ENCODE measurements at regions not wholly inside any gene's neighbourhood (a gene's known extent, or its start where the extent isn't known, plus 50 kb on each side); places are given as distances from the start of the nearest gene placed in this dataset.
"Not testable (repeated sequence)": the region's sequence is repeated elsewhere in the genome, so short reads cannot be mapped to it uniquely, and the experiment has no call there.

DNA sequence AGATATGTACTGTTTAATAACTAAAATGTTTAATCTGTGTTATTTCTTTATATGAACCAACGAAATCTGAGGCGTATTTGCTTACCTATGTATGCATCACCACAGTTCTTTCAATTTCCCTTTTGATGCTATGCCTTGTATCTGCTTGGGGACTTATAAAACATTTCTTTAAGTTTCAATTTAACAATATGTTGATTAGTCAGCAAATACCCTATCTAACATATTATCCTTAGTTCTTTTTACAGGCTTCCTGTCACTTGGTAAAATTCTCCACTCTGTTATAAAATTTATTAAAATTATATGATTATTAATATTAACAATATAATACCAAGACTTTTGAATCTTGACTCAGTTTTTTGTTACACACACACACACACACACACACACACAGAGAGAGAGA, 174.3 kb downstream of the CPS1 start:
- no peak for DNase-seq

DNA sequence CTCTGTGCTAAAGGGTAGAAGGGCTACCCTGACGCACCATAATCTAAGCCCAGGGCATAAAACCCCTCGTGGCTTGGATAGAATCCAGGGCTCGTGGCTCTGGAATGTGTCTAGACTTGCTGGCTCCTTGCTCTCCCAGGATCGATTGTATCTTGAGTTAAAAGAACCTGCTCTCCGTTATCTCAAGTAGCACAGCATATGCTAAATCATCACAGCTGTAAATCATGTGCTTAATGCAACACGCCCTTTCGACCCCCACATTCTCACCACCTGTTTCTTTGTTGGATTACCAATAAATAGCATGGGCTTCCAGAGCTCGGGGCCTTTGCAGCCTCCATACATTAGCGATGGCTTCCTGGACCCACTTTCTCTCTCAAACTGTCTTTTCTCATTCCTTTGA, 190.4 kb downstream of the CPS1 start:
- not testable (repeated sequence) for DNase-seq

DNA sequence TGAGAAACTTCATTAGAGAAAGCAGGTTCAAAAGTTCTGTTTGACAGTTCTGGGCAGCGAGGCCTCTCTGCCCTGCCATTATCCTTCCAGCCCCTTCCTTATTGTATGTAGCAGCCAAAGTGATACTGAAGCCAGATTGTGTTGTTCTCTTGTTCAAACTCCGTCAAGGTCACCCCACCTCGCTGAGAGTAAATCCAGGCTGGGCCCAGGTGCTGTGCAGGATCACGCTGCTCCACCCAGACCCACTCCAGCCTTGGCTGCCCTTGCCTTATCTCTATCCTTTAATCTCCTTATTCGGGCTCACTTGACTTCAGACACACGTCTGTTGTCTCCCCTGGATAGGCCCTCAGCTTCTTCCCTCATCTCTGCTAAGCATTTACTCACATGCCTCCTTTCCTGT, 196.1 kb downstream of the CPS1 start:
- DNase-seq, result no peak

DNA sequence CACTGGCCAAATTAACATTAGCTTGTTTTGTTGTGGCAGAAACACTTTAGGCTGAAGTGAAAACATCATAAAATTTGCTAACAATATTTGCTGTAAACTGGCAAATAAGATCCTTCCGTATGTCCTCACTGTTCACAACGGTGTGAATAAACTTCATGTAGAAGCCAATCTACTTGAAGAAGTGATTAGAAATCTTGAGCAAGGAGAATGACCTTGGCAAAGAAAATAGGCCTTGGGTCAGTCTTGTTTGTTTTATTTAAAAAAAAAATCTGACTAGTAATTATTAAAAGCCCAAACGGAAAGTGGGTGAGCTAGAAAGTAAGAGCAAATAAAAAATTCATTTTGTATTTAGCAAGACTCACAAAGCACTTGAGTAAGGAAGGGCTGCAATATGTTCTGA, 197.0 kb downstream of the CPS1 start:
- DNase-seq, result no peak

DNA sequence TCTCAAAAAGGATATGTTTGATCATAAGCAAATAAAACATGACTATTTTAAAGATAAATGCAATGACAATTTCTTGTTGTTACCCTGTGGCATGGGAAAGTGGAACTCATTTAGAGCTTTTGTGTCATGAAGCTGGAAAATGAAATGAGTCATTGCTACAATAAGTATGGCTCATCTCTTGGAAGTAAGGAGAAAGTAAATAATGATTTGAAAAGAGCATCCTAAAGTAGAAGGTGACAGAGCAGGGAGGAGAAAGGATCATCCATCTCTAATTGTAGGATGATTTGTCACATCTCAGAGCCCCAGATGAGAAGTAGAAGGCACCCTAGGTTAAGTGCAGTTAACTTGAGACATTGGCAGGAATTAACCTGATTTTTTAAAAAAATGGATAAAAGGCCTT, 200.5 kb downstream of the CPS1 start:
- no peak for DNase-seq

DNA sequence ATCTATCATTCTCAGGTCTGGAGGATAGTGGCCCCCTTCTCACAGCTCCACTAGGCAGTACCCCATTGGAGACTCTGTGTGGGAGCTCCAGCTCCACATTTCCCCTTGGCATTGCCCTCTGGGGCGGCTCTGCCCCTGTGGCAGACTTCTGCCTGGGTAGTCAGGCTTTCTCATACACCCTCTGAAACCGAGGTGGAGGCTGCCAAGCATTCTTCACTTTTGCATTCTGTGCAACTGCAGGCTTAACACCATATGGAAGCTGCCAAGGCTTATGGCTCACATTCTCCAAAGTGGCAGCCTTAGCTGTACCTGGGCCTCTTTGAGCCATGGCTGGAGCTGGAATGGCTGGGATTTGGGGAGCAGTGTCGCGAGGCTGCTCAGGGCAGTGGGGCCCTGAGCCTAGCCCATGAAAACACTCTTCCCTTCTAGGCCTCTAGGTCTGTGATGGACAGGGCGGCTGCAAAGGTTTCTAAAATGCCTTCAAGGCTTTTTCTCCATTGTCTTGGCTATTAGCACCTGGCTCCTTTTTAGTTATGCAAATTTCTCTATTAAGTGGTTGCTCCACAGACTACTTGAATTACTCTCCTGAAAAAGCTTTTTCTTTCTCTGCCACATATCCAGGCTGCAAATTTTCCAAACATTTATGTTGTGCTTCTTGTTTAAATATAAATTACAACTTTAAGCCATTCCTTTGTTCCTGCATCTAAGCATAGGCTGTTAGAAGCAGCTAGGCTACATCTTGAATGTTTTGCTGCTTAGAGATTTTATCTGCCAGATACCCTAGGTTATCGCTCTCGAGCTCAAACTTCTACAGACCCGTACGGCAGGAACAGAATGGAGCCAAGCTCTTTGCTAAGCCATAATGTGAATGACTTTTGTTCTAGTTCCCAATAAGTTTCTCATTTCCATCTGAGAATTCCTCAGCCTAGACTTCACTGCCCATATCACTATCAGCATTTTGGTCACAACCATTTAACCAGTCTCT, 206.5 kb downstream of the CPS1 start:
- no peak for DNase-seq

DNA sequence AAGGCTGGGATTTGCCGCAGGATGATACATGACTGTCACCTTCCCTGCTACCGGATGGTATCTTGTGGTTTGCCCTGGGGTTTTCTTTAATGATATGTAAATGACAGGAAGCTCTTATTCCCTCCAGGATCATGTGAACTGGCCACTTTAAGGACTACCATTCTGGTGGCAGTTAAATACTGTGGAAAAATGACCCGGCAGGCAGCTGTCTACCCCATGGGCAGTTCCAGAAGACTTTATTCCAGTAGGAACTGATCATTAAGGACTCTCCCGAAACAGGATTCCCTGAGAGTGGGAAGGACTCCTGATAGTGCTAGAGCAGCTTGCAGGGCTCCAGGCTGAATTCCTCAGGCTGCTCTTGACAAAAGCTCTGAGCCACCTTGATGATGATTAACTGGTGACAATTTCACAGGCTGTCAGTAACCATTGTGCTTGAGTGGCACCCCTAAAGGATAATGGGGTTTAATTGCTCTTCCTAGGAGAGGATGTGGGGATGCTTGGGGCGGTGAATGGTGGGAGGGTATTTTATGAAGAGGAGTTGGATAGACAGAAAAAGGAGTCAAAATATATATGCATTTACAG, 212.0 kb downstream of the CPS1 start:
- DNase-seq, result no peak

DNA sequence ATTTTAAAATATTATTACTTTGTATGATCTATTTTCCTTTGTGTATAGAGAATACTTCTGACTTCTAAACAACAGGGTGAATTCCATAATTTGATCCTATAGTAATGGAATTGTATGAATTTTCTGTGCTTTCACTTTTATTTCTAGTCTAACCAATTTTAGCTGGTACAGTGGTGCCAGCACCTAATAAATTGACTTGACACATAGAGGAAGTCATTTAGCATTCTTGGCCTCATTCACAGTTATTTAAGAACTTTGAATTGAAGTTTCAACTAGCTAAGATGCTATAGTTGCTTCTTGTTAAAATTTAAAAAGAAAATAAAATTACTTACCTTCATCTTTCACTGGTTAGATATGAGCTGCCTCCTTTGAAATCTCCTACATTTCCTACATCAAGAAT, 220.4 kb downstream of the CPS1 start:
- DNase-seq, result no peak

DNA sequence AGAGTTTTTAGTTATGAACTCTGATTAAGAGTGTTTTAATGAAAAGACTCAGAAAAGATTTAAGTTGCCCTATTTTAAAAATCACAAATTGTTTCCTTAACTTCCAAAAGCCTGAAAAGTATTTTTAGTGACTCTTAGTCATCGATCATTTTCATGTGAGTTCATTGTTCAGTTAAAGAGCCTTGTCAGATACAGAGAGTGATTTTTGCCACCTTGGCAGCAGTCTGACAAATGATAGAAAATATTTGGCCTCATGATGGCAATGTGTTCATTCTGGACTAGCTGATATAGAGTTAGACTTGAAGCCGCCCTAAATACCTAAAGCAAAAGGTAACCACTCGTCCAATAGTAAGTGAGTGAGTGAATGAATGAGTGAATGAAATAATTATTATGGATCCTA, 225.8 kb downstream of the CPS1 start:
- DNase-seq, result no peak

DNA sequence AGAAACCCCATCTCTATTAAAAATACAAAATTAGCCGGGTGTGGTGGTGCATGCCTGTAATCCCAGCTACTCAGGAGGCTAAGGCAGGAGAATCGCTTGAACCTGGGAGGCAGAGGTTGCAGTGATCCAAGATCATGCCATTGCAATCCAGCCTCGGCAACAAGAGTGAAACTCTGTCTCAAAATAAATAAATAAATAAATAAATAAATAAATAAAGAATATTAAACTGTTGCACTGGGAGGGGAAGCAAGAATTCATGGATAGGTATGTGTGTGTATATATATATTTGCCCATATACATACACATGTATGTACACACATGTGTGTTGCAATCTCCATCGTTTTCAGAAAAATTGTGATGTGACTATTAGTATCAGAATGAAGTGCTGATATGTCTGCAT, 231.4 kb downstream of the CPS1 start:
- DNase-seq, result not testable (repeated sequence)

DNA sequence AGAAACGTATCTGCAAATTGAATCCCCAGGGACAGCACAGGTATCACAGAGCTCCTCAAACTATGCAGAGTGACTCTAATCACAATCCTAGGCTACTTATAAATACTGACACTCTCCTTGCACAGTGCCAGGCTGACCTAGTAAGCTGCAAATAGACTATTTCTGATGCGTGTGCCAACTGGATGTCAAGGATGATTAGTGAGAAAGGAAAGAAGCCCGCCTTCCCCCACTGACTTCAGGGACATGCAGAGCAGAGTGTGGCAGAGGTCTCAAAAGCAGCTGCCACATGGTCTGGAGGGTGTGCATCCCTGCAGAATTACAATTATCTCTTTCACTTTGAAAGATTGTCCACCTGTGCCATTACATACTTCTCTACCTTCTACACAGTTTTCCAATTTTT, 235.6 kb downstream of the CPS1 start:
- DNase-seq, result no peak

DNA sequence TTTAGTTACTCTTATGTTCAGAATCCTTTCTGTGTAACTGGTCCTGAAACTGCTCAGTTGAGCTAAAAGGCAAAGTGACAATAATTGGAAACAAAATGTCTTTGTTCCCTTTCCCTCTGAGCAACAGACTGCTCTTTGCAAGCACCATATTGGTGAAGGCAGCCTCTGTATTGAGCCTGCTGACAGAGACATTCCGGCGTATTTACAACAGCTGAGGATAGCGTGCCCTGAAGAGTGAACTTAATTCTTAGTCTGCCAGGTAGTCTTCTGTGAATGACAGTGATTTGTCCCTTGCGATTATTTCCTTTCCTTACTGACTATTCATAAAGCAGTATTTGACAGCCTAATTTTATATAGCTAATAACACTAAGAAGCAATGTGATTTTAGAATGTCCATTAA, 239.1 kb downstream of the CPS1 start:
- DNase-seq, result no peak

DNA sequence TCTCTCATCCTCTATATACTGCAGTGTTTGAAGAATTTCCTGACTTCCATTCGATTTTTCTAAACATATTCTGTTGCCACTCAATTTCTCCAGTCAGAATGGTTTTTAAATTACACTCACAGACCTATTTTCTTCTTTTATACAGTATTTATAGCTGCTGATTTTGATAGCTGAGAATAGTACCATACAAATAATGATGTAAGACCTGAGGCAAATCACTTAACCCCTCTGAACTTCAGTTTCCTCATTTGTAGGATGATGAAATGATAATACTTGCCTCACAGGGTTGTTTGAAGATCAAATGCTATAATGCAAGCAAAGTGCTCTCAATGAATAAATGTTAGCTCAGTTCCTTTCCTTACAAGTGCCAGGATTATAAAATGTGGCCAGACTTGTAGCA, 241.8 kb downstream of the CPS1 start:
- no peak for DNase-seq

DNA sequence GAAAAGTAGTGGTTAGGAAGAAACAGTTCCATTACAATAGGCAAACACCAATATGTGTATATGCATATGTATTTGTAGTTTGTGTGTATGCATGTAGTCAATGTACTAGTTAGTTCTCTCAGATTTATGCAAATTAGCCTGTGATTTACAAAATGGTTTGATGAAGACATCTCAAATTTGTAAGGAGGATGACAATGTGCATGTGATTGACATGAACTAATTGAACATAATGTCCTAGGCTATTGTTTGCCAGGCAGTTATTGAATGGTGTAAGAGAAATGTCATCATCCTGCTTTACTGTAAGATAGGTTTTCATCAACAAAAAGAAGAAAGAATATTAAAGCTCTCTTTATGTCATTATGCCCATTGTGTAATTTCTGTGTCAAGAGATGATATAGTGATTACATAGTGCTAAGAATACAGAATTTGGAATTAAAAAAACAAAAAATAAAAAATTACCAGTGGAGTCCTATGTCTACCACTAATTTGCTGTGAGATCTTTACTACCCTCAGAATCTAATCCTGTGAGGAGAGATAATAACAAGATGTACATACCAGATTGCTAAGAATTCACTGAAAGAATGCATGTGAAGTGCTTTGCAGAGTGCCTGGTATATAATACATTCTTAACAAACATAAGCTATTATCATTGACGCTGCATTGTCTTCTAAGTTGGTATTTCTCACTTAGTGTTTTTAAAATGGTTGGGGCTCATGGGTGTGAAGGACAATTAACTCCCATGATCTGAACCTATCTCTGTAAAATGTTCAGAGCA, 258.0 kb downstream of the CPS1 start:
- DNase-seq, result no peak

DNA sequence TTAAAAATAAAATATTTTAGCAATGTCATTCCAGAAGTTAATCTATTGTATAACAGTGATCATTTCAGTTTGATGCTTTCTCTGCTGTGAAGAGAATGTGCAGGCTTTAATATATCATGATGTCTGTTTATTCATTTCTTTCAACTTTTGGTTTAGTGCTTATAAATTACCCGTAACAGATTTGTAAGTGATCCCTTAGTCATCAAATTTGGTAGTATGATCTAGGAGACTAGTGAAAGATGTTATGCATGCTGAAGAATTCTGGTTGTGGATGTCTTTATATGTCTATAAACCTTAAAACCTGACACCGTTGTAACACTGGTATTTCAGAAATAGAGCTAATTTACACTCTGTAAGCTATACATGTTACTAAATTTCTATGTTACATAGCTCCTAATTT, 260.4 kb downstream of the CPS1 start:
- DNase-seq, result no peak

DNA sequence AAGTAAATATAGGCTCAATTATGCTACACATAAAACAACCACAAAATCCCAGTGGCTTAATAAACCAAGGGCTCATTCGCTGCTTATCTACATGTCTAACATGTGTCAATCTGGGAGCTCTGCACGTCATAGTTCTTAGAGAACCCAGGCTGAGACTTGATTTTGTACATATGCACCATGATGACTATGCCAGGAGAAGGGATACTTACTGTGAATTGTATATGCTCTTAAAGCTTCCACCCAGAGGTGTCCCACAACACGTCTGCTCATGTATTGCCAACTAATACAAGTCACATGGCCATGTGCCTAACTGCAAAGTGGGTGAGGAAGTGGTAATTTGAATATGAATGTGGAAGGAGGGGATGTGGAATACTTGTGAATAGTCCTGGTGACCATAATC, 262.1 kb downstream of the CPS1 start:
- no peak for DNase-seq

DNA sequence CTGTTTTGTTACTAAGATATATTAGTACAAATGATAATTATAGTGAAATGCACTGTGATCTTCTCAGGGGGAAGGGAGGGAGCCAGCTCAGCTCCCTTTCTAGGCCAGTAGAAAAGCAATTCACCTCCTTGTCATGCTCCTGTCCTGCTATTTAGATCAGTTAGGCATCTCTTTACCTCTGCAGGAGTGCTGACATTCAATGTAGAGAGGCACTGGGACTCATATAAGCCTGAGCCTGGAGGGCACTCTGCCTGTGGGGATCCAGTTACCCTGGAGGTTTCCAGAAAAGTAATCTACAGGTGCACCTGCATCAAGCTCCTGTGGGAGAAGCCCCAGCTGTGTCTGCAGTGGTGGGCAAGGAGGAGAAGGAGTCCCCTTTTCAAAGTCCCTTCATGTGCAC, 277.0 kb downstream of the CPS1 start:
- no peak for DNase-seq

DNA sequence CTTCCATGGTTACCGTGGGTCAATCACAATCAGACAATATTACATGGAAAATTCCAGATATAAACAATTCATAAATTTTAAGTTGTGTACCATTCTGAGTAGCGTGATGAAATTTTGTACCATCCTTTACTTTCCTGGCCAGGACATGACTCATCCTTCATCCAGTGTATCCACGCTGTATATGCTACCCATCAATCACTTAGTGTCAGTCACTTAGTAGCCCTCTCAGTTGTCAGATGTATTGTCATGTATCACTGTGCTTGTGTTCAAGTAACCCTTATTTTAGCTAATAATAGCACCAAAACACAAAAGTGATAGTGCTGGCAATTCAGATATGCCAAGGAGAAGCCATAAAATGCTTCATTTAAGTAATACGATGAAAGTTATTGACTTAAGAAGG, 282.6 kb downstream of the CPS1 start:
- no peak for DNase-seq

DNA sequence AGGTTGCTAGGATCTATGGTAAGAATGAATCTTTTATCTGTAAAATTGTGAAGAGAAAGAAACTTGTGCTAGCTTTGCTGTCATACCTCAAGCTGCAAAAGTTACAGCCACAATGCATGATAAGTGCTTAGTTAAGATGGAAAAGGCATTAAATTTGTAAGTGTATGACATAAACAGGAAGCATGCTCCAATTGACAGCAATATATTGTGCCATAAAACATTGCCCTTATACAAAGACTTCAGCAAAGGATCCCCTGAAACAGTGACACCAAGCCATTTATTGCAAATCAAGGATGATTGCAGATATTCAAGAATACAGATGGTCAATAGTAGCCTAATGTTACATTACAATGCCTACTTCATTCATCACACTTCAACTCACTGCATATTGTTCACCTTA, 283.1 kb downstream of the CPS1 start:
- no peak for DNase-seq

DNA sequence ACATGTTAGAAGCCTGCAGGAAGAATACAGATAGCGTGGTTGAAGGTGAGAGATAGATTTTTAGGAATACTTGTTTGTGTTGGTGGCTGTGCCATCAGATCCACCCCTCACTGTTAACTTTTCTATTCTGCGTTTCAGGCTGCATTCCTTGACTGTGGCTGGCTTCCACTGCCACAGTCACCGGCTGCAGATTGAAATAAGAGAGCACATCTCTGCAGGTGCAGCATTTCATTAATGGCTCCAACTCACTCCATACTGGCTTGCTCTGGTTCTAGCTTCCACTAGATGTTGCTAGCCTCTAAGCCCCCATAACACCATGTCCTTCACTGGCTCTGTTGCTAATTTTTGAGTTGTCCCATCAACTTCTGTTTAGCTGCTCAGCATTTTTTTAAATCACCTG, 286.5 kb downstream of the CPS1 start:
- no peak for DNase-seq

DNA sequence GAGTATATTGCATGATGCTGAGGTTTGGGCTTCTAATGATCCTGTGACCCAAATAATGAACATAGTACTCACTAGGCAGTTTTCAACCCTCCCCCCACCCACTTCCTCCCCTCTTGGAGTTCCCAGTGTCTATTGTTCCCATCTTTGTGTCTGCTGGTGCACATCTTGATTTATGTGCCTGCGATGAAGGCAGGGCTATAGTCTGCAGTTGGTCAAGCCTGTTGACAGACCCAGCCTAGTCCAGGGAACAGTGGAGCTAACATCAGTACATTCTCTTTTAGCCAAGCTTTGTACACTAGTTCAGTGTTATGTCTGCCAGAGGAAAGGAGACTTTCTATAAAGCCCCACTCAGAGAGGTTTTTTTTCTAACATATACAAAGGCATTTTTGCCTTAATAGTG, 287.6 kb downstream of the CPS1 start:
- no peak for DNase-seq

DNA sequence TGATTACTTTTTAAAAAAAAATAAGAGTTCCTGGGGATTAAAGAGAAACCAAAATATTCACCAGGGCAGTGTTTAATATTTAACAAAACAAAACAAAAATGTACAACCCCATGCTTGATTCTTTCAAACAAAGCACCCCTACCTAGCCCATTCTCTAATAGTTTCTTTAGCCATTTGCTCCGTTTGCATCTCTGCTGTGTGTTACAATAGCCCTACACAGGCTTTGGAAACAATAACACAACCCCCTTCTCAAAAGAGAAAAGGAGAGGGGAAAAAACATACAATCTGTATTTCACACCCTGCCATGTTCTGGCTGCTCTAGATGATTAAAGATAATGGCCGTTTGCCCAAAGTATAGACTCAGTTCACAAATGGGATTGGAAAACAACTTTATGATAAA, 302.9 kb downstream of the CPS1 start:
- no peak for DNase-seq

DNA sequence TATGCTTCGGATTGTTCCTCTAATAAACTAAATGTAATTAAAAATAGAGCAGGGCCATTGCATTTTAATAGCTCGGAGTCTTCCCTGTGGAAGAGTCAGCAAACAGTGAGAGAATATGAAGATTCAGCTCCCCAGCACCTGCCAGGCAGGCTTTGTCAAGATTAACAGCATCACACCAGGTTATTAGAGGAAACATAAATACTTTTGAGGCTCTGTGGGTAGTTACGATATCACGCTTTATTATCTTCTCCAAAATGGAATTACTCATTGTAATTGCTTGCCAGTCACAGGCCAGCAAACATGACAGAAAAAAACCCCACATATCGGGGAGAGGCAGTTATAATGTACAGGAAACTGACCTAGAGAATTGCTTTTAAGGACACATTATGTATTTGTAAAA, 303.9 kb downstream of the CPS1 start:
- no peak for DNase-seq
